ENCODE measurements at regions not wholly inside any gene's neighbourhood (a gene's known extent, or its start where the extent isn't known, plus 50 kb on each side); places are given as distances from the start of the nearest gene placed in this dataset.

GRCh38 chr4:163582703-163583102, 88.2 kb downstream of the TMA16 start:
- no peaks in the 10 kb centered on the region for H3K4me1 Mint-ChIP-seq (ENCODE audit: unreplicated experiment)
- DNase-seq (ENCODE audit: extremely low spot score, unreplicated experiment) = no peak
- no peaks in the 10 kb centered on the region for H3K36me3 Mint-ChIP-seq
- no peak for TF ChIP-seq CTCF (conservative IDR thresholded peaks at IDR 0.05)
- no peaks in the 10 kb centered on the region for H3K27me3 Mint-ChIP-seq
- no peaks in the 10 kb centered on the region for H3K9me3 Mint-ChIP-seq
- H3K4me3 Mint-ChIP-seq = no peak overlapping the region
- no peak overlapping the region for H3K27ac Mint-ChIP-seq

DNA sequence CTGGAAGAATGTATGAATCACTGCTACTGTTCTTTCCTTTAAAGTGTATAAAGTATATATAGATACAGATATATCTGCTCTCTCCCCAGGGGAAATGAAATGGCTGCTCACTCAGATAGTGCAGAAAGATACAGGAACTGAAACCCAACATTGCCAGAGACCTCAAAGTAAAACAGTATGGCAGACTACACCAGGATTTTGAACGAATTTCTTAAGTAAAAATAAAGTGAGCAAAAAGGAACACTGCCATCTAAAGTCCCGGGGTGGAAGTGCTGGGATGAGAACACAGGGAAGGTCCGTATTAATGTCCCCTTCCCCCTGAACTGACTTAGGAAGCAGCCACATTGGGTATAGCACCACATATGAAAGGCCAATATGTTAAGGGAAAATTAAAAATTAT, 93.4 kb downstream of the TMA16 start:
- H3K4me3 Mint-ChIP-seq = no peak overlapping the region
- TF ChIP-seq CTCF (conservative IDR thresholded peaks at IDR 0.05) = peak; percentile 38
- no peaks in the 10 kb centered on the region for H3K4me1 Mint-ChIP-seq (ENCODE audit: unreplicated experiment)
- H3K27ac Mint-ChIP-seq = no peak overlapping the region
- H3K36me3 Mint-ChIP-seq = no peaks in the 10 kb centered on the region
- H3K9me3 Mint-ChIP-seq = no peaks in the 10 kb centered on the region
- DNase-seq (ENCODE audit: extremely low spot score, unreplicated experiment) = no peak
- no peaks in the 10 kb centered on the region for H3K27me3 Mint-ChIP-seq

GRCh38 chr4:163588532-163588931, 94.0 kb downstream of the TMA16 start:
- Mint-ChIP-seq H3K4me3 (no peak overlapping the region), H3K27me3 (no peaks in the 10 kb centered on the region), H3K27ac (peak overlapping the region; percentile 37), H3K4me1 (ENCODE audit: unreplicated experiment) (no peaks in the 10 kb centered on the region), H3K36me3 (no peaks in the 10 kb centered on the region), H3K9me3 (no peaks in the 10 kb centered on the region)
- TF ChIP-seq CTCF (conservative IDR thresholded peaks at IDR 0.05) = no peak
- DNase-seq (ENCODE audit: extremely low spot score, unreplicated experiment) = no peak

- no peak for DNase-seq (ENCODE audit: extremely low spot score, unreplicated experiment)
- Mint-ChIP-seq H3K4me3 (no peak overlapping the region), H3K4me1 (ENCODE audit: unreplicated experiment) (no peaks in the 10 kb centered on the region), H3K9me3 (no peaks in the 10 kb centered on the region), H3K27me3 (no peaks in the 10 kb centered on the region), H3K36me3 (no peaks in the 10 kb centered on the region), H3K27ac (no peak overlapping the region)
- TF ChIP-seq CTCF (conservative IDR thresholded peaks at IDR 0.05) = no peak
Measured at GRCh38 chr4:163590103-163590502, 95.6 kb downstream of the TMA16 start.

- H3K27ac Mint-ChIP-seq = no peak overlapping the region
- H3K9me3 Mint-ChIP-seq = no peaks in the 10 kb centered on the region
- DNase-seq (ENCODE audit: extremely low spot score, unreplicated experiment) = no peak
- no peaks in the 10 kb centered on the region for H3K4me1 Mint-ChIP-seq (ENCODE audit: unreplicated experiment)
- H3K4me3 Mint-ChIP-seq = no peak overlapping the region
- TF ChIP-seq CTCF (conservative IDR thresholded peaks at IDR 0.05) = no peak
- no peaks in the 10 kb centered on the region for H3K27me3 Mint-ChIP-seq
- H3K36me3 Mint-ChIP-seq = no peaks in the 10 kb centered on the region
Measured at GRCh38 chr4:163590619-163591264, 96.3 kb downstream of the TMA16 start.

DNA sequence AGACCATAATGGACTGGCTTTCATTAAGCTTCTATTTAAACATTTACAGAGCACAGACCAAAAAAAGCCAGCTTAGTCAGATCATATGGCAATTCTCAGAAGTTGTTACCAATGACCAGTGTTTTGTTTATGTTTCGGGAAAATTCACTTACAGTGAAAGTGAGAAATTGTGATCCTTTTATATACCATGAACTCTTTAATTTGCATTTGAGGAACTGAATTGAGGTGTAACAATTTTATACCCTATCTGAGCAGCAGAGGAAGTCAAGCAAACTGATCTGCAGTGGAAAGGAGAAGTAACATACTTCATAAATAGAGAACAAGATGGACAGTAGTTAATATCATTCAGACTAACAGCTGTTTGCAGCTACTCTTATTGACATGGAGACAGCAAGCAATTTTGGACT, 97.1 kb downstream of the TMA16 start:
- no peak overlapping the region for H3K27ac Mint-ChIP-seq
- DNase-seq (ENCODE audit: extremely low spot score, unreplicated experiment) = no peak
- H3K4me3 Mint-ChIP-seq = no peak overlapping the region
- no peaks in the 10 kb centered on the region for H3K27me3 Mint-ChIP-seq
- no peaks in the 10 kb centered on the region for H3K36me3 Mint-ChIP-seq
- no peaks in the 10 kb centered on the region for H3K4me1 Mint-ChIP-seq (ENCODE audit: unreplicated experiment)
- H3K9me3 Mint-ChIP-seq = no peaks in the 10 kb centered on the region
- no peak for TF ChIP-seq CTCF (conservative IDR thresholded peaks at IDR 0.05)

Measured in type B pancreatic cell (in vitro differentiated cells).